Keratinocyte (primary cell): ENCODE measurements at regions not wholly inside any gene's neighbourhood (a gene's known extent, or its start where the extent isn't known, plus 50 kb on each side); places are given as distances from the start of the nearest gene placed in this dataset.

ENCODE experiments used
- DNase-seq: peaks from one replicate; pipeline ENCODE4 v3.0.0-alpha.2; 2011; ENCODE audit warnings: low read depth, missing footprints, low spot score
- FAIRE-seq: peaks from 2 replicates; lab custom pipeline; 2011; peaks lifted over from hg19 to GRCh38; lab: Jason Lieb, UNC
- H2AFZ ChIP-seq: 2 replicates; pipeline ENCODE4 v1.6.0; 2012; ENCODE audit warnings: low read length, control low read depth, inconsistent platforms; ENCODE audit not compliant: control insufficient read depth
- H3K27ac ChIP-seq: 2 replicates; pipeline ENCODE4 v1.5.1; 2011; ENCODE audit warnings: low read length; ENCODE audit not compliant: control insufficient read depth, insufficient read depth
- H3K27me3 ChIP-seq: 3 replicates; pipeline ENCODE4 v1.6.0; 2011; ENCODE audit warnings: low read length; ENCODE audit not compliant: control insufficient read depth, insufficient read depth; ENCODE audit errors: extremely low read depth
- H3K36me3 ChIP-seq, 2 experiments: 2 replicates in 1 of 2; 3 replicates in 1 of 2; pipeline ENCODE4 v1.5.1; 2011; ENCODE audit warnings: low read length in 2 of 2, mild to moderate bottlenecking in 1 of 2; ENCODE audit not compliant: control insufficient read depth in 2 of 2, insufficient read depth in 2 of 2; ENCODE audit errors: extremely low read depth in 1 of 2
- H3K4me1 ChIP-seq: 3 replicates; pipeline ENCODE4 v1.5.1; 2011; ENCODE audit warnings: low read length; ENCODE audit not compliant: control insufficient read depth, insufficient read depth; ENCODE audit errors: extremely low read depth
- H3K4me2 ChIP-seq: 3 replicates; pipeline ENCODE4 v1.6.0; 2011; ENCODE audit warnings: low read depth, low read length; ENCODE audit not compliant: control insufficient read depth, insufficient read depth; ENCODE audit errors: extremely low read depth
- H3K4me3 ChIP-seq, 3 experiments: fragments of 200-600 bp in 1 of 3; sonication (generic) in 1 of 3; 2 replicates in 2 of 3; 3 replicates in 1 of 3; pipeline ENCODE4 v1.5.1; 2011 to 2016; ENCODE audit warnings: low read length in 3 of 3, mild to moderate bottlenecking in 3 of 3, control low read depth in 2 of 3, inconsistent platforms in 1 of 3, low read depth in 1 of 3, mixed read lengths in 1 of 3, mixed run types in 1 of 3, moderate library complexity in 1 of 3; ENCODE audit not compliant: control insufficient read depth in 2 of 3, insufficient read depth in 2 of 3; ENCODE audit errors: extremely low read depth in 1 of 3
- H3K79me2 ChIP-seq: 2 replicates; pipeline ENCODE4 v1.6.0; 2012; ENCODE audit warnings: low read length; ENCODE audit not compliant: control insufficient read depth, insufficient read depth
- H3K9ac ChIP-seq: 3 replicates; pipeline ENCODE4 v1.6.0; 2011; ENCODE audit warnings: low read length; ENCODE audit not compliant: control insufficient read depth, insufficient read depth; ENCODE audit errors: extremely low read depth
- H3K9me1 ChIP-seq: 3 replicates; pipeline ENCODE4 v1.6.0; 2011; ENCODE audit warnings: low read length; ENCODE audit not compliant: control insufficient read depth, insufficient read depth; ENCODE audit errors: extremely low read depth
- H3K9me3 ChIP-seq: 2 replicates; pipeline ENCODE4 v1.5.1; 2012; ENCODE audit warnings: low read depth, low read length; ENCODE audit not compliant: control insufficient read depth
- H4K20me1 ChIP-seq: 3 replicates; pipeline ENCODE4 v1.6.0; 2011; ENCODE audit warnings: low read length; ENCODE audit not compliant: control insufficient read depth, insufficient read depth; ENCODE audit errors: extremely low read depth
- EZH2 ChIP-seq: IDR thresholded peaks from one replicate; pipeline ENCODE4 v1.6.1; 2012; ENCODE audit warnings: inconsistent platforms, mild to moderate bottlenecking, low read length, moderate library complexity
- dilution Hi-C: fragments of 300-500 bp; cut with MboI; formaldehyde crosslinking; loops from one replicate; pipeline ENCODE4 v1.7.0; 2020; ENCODE audit warnings: low sequenced_read_pairs; ENCODE audit not compliant: extremely low pct_ligation_motif_present
- small RNA-seq, 3 experiments: library from RNA; depleted of rRNA; stranded (forward); fragments of <200 nt; gene quantifications; one replicate each; pipeline ENCODE3, GENCODE V24; 2012; ENCODE audit warnings: low read depth in 3 of 3, low replicate concordance in 1 of 3; ENCODE audit not compliant: insufficient read length in 3 of 3
- TF ChIP-seq, protein P1 (sequence below), 3 experiments: IDR thresholded peaks in 1 of 3; conservative IDR thresholded peaks in 1 of 3; optimal IDR thresholded peaks in 1 of 3; 2 replicates in 2 of 3; 3 replicates in 1 of 3; pipeline versions ENCODE3 to v1.5.1; 2011; ENCODE audit warnings: low read length in 3 of 3, mild to moderate bottlenecking in 3 of 3, moderate library complexity in 2 of 3, control low read depth in 1 of 3, inconsistent platforms in 1 of 3; ENCODE audit not compliant: insufficient read depth in 2 of 3; ENCODE audit errors: extremely low read depth in 1 of 3

- no peak for FAIRE-seq
- Histone ChIP-seq H4K20me1 (no peaks in the 10 kb centered on the region), H3K4me3 (no peak overlapping the region), H2AFZ (no peak overlapping the region), H3K9ac (no peak overlapping the region), H3K9me1 (no peaks in the 10 kb centered on the region), H3K27ac (no peak overlapping the region), H3K9me3 (peaks cover 9% of the 10 kb centered on the region), H3K36me3 (no peaks in the 10 kb centered on the region), H3K27me3 (no peaks in the 10 kb centered on the region), H3K4me2 (no peak overlapping the region), H3K79me2 (no peaks in the 10 kb centered on the region), H3K4me1 (no peaks in the 10 kb centered on the region)
- TF ChIP-seq EZH2: no peak
- TF ChIP-seq, protein P1, sequence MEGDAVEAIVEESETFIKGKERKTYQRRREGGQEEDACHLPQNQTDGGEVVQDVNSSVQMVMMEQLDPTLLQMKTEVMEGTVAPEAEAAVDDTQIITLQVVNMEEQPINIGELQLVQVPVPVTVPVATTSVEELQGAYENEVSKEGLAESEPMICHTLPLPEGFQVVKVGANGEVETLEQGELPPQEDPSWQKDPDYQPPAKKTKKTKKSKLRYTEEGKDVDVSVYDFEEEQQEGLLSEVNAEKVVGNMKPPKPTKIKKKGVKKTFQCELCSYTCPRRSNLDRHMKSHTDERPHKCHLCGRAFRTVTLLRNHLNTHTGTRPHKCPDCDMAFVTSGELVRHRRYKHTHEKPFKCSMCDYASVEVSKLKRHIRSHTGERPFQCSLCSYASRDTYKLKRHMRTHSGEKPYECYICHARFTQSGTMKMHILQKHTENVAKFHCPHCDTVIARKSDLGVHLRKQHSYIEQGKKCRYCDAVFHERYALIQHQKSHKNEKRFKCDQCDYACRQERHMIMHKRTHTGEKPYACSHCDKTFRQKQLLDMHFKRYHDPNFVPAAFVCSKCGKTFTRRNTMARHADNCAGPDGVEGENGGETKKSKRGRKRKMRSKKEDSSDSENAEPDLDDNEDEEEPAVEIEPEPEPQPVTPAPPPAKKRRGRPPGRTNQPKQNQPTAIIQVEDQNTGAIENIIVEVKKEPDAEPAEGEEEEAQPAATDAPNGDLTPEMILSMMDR (optimal IDR thresholded peaks at IDR 0.05 in 1 of 3, IDR thresholded peaks at IDR 0.05 in 1 of 3, conservative IDR thresholded peaks at IDR 0.05 in 1 of 3; ENCODE audit: extremely low read depth in 1 of 3, insufficient read depth in 2 of 3, low read length in 3 of 3): no peak
- DNase-seq: no peak
- dilution Hi-C loops: no loop called here
Observed at GRCh38 chr10:1788401-1788800, 51.1 kb upstream of the ADARB2 start.

Small RNAs in the stretch of these regions (small RNA-seq; reads per million reads assigned to genes)
- gene MIR6072 (0 reads per million in 3 experiments), gene RNU6-576P (0 reads per million in 3 experiments), gene RNU6-889P (0 reads per million in 3 experiments)
